ENCODE measurements at regions not wholly inside any gene's neighbourhood (a gene's known extent, or its start where the extent isn't known, plus 50 kb on each side); places are given as distances from the start of the nearest gene placed in this dataset.

- peak overlapping the region; percentile 36 for H3K27ac ChIP-seq
- TF ChIP-seq, protein P1, sequence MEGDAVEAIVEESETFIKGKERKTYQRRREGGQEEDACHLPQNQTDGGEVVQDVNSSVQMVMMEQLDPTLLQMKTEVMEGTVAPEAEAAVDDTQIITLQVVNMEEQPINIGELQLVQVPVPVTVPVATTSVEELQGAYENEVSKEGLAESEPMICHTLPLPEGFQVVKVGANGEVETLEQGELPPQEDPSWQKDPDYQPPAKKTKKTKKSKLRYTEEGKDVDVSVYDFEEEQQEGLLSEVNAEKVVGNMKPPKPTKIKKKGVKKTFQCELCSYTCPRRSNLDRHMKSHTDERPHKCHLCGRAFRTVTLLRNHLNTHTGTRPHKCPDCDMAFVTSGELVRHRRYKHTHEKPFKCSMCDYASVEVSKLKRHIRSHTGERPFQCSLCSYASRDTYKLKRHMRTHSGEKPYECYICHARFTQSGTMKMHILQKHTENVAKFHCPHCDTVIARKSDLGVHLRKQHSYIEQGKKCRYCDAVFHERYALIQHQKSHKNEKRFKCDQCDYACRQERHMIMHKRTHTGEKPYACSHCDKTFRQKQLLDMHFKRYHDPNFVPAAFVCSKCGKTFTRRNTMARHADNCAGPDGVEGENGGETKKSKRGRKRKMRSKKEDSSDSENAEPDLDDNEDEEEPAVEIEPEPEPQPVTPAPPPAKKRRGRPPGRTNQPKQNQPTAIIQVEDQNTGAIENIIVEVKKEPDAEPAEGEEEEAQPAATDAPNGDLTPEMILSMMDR (IDR thresholded peaks at IDR 0.05), result no peak
- no peak for TF ChIP-seq ZFX (IDR thresholded peaks at IDR 0.05; ENCODE audit: borderline replicate concordance)
Measured at GRCh38 chr6:139597087-139597763, 222.8 kb upstream of the CITED2 start.

DNA sequence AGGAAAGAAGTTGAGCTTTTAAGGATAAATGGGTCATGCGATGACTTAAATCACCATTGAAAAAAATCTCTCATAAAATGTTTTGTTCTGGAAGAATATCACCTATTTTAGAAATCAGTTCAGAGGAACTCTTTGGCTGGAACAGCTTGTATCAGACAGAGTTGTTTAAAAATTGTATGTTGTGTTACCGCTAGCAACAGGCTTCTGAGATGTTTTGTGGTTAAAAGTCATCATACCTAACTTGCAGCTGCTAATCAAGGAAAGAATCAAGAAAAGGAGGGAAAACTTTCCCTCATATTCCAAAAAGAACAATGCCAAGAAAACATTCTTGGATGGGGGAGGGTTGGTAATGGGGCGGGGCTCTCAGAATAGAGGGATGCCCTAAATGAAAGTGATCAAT is 220.7 kb upstream of the CITED2 start:
- no peak for TF ChIP-seq ZFX (IDR thresholded peaks at IDR 0.05; ENCODE audit: borderline replicate concordance)
- TF ChIP-seq, protein P1 (IDR thresholded peaks at IDR 0.05), result no peak
- H3K27ac ChIP-seq, result no peak overlapping the region

DNA sequence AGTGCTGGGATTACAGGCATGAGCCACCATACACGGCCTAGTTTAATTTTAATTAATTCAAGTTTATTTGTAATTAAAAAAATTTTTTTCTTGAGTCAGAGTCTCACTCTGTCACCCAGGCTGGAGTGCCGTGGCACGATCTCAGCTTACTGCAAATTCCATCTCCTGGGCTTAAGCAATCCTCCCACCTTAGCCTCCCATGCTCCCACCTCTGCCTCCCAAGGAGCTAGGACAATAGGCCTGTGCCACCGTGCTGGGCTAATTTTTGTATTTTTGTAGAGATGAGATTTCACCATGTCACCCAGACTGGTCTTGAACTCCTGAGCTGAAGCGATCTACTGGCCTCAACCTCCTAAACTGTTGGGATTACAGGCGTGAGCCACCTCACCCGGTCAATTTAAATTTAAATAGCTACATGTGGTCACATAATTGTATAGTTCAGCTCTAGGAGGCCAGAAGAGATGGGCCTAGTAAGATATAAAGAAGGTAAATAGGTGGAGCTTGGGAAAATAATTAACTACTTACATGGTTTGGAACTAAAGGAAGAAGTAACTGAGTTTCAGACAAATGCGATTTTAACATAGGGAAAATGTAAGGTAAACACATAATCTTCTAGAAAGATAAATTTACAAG is 220.0 kb upstream of the CITED2 start:
- TF ChIP-seq, protein P1 (IDR thresholded peaks at IDR 0.05), result no peak
- no peak for TF ChIP-seq ZFX (IDR thresholded peaks at IDR 0.05; ENCODE audit: borderline replicate concordance)
- no peak overlapping the region for H3K27ac ChIP-seq

DNA sequence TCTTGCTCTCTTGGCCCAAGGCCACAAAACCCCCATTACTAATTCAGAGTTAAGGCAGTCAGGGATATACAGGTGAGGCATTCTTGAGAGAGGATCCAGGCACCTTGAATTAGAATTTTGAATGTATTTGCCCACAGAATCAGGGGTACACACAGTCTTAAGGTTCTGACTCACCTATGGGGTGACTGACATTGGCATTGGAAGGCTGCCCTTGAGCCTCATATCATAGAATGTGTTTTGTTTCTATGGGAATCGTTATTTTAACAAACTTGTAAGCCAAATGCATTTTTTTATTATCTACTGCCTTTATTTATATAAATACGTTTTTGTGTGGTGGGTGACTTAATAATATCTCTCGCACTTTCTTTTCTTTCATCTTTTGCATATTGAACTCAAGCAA is 218.6 kb upstream of the CITED2 start:
- TF ChIP-seq, protein P1 (IDR thresholded peaks at IDR 0.05), result no peak
- no peak for TF ChIP-seq ZFX (IDR thresholded peaks at IDR 0.05; ENCODE audit: borderline replicate concordance)
- H3K27ac ChIP-seq, result no peak overlapping the region

DNA sequence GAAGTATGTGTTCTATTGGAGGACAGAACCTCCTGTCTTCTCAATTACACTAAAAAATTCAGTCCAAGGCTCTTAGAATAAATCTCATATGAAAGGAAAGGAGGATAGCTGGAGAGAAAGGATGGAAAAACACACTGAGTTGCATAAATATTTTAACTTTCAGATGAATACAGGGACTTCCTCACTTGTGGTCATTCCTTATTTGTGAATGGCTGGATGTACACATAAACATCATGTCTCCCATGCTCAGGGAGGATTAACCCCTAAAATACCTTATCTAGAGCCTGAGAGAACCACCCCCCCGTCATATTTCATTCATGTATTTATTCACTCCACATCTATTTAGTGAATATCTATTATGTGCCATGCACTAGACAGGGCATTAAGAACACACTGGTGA is 217.6 kb upstream of the CITED2 start:
- no peak for TF ChIP-seq ZFX (IDR thresholded peaks at IDR 0.05; ENCODE audit: borderline replicate concordance)
- TF ChIP-seq, protein P1 (IDR thresholded peaks at IDR 0.05), result no peak
- no peak overlapping the region for H3K27ac ChIP-seq

DNA sequence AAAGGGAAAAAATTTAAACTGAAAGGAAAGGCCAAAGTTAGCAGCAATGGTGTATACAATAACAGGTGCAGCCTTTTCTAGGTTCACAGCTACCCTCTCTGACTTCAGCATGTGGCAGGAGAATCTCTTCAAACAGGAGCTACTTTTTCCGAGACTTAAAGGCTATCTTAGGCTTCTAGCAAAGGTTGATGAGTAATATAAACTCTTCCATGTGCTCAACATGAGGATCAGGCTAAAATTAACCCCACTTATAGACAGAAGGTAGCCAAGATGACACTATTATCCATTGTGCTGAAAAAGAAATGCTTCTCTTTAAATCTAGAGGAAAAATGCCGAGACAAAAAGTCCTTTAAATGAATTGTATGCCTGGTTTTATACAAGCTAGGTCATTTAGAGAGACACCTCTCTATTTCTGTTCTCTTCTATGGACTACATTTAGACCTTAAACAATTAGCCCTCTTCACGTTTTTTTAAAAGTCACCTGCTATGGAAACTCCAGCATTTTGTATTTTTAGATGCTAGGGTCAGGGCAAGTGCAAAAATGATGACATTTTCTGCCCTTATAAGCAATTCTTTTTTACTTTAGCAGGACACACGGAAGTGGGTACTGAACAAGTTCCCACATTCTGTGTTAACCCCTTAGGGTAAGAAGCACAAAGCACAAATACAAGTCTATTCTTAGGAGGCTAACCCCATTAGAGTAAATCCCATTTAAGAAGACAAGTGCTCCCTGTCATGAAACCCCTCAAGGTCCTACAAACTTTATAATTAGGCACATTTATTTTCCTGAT is 216.8 kb upstream of the CITED2 start:
- TF ChIP-seq, protein P1 (IDR thresholded peaks at IDR 0.05), result no peak
- no peak for TF ChIP-seq ZFX (IDR thresholded peaks at IDR 0.05; ENCODE audit: borderline replicate concordance)
- H3K27ac ChIP-seq, result peak overlapping the region; percentile 99

- H3K27ac ChIP-seq, result peak overlapping the region; percentile 99
- TF ChIP-seq, protein P1 (IDR thresholded peaks at IDR 0.05), result no peak
- no peak for TF ChIP-seq ZFX (IDR thresholded peaks at IDR 0.05; ENCODE audit: borderline replicate concordance)
Measured at GRCh38 chr6:139590206-139590605, 215.8 kb upstream of the CITED2 start.
